ENCODE measurements at regions not wholly inside any gene's neighbourhood (a gene's known extent, or its start where the extent isn't known, plus 50 kb on each side); places are given as distances from the start of the nearest gene placed in this dataset.

GRCh38 chr3:162142511-162142910 lies 645.9 kb downstream of the OTOL1 start:
- TF ChIP-seq CTCF (tag by site-specific recombination; IDR thresholded peaks at IDR 0.05): no peak
- TF ChIP-seq ZIC2 (tag by site-specific recombination; IDR thresholded peaks at IDR 0.05): no peak
- no peak for TF ChIP-seq ZNF529 (tag by site-specific recombination; IDR thresholded peaks at IDR 0.05; ENCODE audit: insufficient replicate concordance)
- TF ChIP-seq ZNF677 (tag by site-specific recombination; IDR thresholded peaks at IDR 0.05): no peak
- TF ChIP-seq ZNF571 (tag by site-specific recombination; IDR thresholded peaks at IDR 0.05): no peak
- no peak for TF ChIP-seq ZNF146 (tag by site-specific recombination; IDR thresholded peaks at IDR 0.05)
- no peak for TF ChIP-seq TCF7L2 (IDR thresholded peaks at IDR 0.05; ENCODE audit: borderline replicate concordance, low read depth, low read length)
- no peak for TF ChIP-seq ZBTB21 (tag by site-specific recombination; IDR thresholded peaks at IDR 0.05)
